Activated CD4-positive, CD25-positive, alpha-beta regulatory T cell (primary cell): ENCODE measurements at regions not wholly inside any gene's neighbourhood (a gene's known extent, or its start where the extent isn't known, plus 50 kb on each side); places are given as distances from the start of the nearest gene placed in this dataset.

Experiments
- DNase-seq, 4 experiments: peaks; one replicate each; lab custom pipeline; 2025; lab: John Stamatoyannopoulos, UW

GRCh38 chr11:87428266-87428665 lies 390.5 kb downstream of the TMEM135 start:
- DNase-seq = no peak

- DNase-seq = no peak
These were observed 388.2 kb downstream of the TMEM135 start for GRCh38 chr11:87425943-87426342.

- no peak for DNase-seq
These were observed 387.7 kb downstream of the TMEM135 start for GRCh38 chr11:87425391-87425790.

- DNase-seq = no peak
These were observed 385.4 kb downstream of the TMEM135 start for GRCh38 chr11:87423161-87423560.

- no peak for DNase-seq
These were observed 384.8 kb downstream of the TMEM135 start for GRCh38 chr11:87422566-87422965.

- no peak for DNase-seq
These were observed 383.7 kb downstream of the TMEM135 start for GRCh38 chr11:87421422-87421821.

GRCh38 chr11:87417951-87418350 lies 380.2 kb downstream of the TMEM135 start:
- no peak for DNase-seq

- no peak for DNase-seq
These were observed 368.1 kb downstream of the TMEM135 start for GRCh38 chr11:87405843-87406242.

- DNase-seq = no peak
These were observed 367.6 kb downstream of the TMEM135 start for GRCh38 chr11:87405356-87405755.

- DNase-seq = no peak
These were observed 363.9 kb downstream of the TMEM135 start for GRCh38 chr11:87401653-87402052.

- no peak for DNase-seq
These were observed 361.6 kb downstream of the TMEM135 start for GRCh38 chr11:87399341-87399740.

- no peak for DNase-seq
These were observed 361.2 kb downstream of the TMEM135 start for GRCh38 chr11:87398931-87399330.

- DNase-seq = no peak
These were observed 359.5 kb downstream of the TMEM135 start for GRCh38 chr11:87397011-87397865.

- DNase-seq = no peak
These were observed 357.2 kb downstream of the TMEM135 start for GRCh38 chr11:87394924-87395323.

- DNase-seq = no peak
These were observed 354.9 kb downstream of the TMEM135 start for GRCh38 chr11:87392665-87393064.

- DNase-seq = no peak
These were observed 353.8 kb downstream of the TMEM135 start for GRCh38 chr11:87391496-87391895.

GRCh38 chr11:87384078-87384729 lies 346.5 kb downstream of the TMEM135 start:
- no peak for DNase-seq

GRCh38 chr11:87374038-87374807 lies 336.5 kb downstream of the TMEM135 start:
- DNase-seq = no peak
